OCI-LY1 (cell line): ENCODE measurements at regions not wholly inside any gene's neighbourhood (a gene's known extent, or its start where the extent isn't known, plus 50 kb on each side); places are given as distances from the start of the nearest gene placed in this dataset.
A peak's percentile ranks its signal among the peaks of the same experiment; 100 is the strongest.

ENCODE experiments used
- H2AFZ ChIP-seq: fragments of 200-600 bp; sonication (generic), shearing (Covaris generic); 2 replicates; pipeline ENCODE4 v1.6.0; 2014; ENCODE audit warnings: antibody characterized with exemption, mild to moderate bottlenecking, low read length
- H3F3A ChIP-seq: fragments of 200-600 bp; sonication (generic), shearing (Covaris generic); 2 replicates; pipeline ENCODE4 v1.6.0; 2014; ENCODE audit warnings: mild to moderate bottlenecking, antibody characterized with exemption, low read length, moderate library complexity; ENCODE audit not compliant: insufficient read depth
- H3K27ac ChIP-seq: fragments of 200-600 bp; sonication (generic); 2 replicates; pipeline ENCODE4 v1.5.1; 2014; ENCODE audit warnings: low read length, mixed run types, mild to moderate bottlenecking, low read depth; ENCODE audit not compliant: poor library complexity, severe bottlenecking
- H3K27me3 ChIP-seq: fragments of 200-600 bp; sonication (generic); 2 replicates; pipeline ENCODE4 v1.6.0; 2014; ENCODE audit warnings: antibody characterized with exemption, mild to moderate bottlenecking, low read length, moderate library complexity; ENCODE audit not compliant: insufficient read depth
- H3K36me3 ChIP-seq: fragments of 200-600 bp; sonication (generic); 2 replicates; pipeline ENCODE4 v1.6.1; 2014; ENCODE audit warnings: mild to moderate bottlenecking, antibody characterized with exemption, low read length, moderate library complexity, mixed read lengths; ENCODE audit not compliant: insufficient read depth
- H3K4me1 ChIP-seq: fragments of 200-600 bp; sonication (generic); 2 replicates; pipeline ENCODE4 v1.5.1; 2014; ENCODE audit warnings: mild to moderate bottlenecking, low read length, moderate library complexity; ENCODE audit not compliant: insufficient read depth, severe bottlenecking
- H3K4me2 ChIP-seq: fragments of 200-600 bp; sonication (generic), shearing (Covaris generic); 2 replicates; pipeline ENCODE4 v1.6.1; 2014; ENCODE audit warnings: low read length
- H3K4me3 ChIP-seq: fragments of 200-600 bp; sonication (generic); 2 replicates; pipeline ENCODE4 v1.5.1; 2014; ENCODE audit warnings: low read length, low read depth, mild to moderate bottlenecking, mixed read lengths; ENCODE audit not compliant: poor library complexity, severe bottlenecking
- H3K79me2 ChIP-seq: fragments of 200-600 bp; shearing (Covaris generic); 2 replicates; pipeline ENCODE4 v1.6.1; 2016; ENCODE audit warnings: mixed run types, low read length, mixed read lengths; ENCODE audit not compliant: insufficient read depth
- H3K9ac ChIP-seq: fragments of 200-600 bp; sonication (generic), shearing (Covaris generic); 2 replicates; pipeline ENCODE4 v1.6.1; 2014; ENCODE audit warnings: mild to moderate bottlenecking, low read length, mixed read lengths
- H3K9me2 ChIP-seq: fragments of 200-600 bp; sonication (generic), shearing (Covaris generic); 2 replicates; pipeline ENCODE4 v1.6.1; 2014; ENCODE audit warnings: low read depth, mild to moderate bottlenecking, low read length, mixed read lengths
- H3K9me3 ChIP-seq: fragments of 200-600 bp; shearing (Covaris generic); 2 replicates; pipeline ENCODE4 v1.6.1; 2014; ENCODE audit warnings: low read length, mixed read lengths
- H4K20me1 ChIP-seq: fragments of 200-600 bp; sonication (generic), shearing (Covaris generic); 2 replicates; pipeline ENCODE4 v1.6.0; 2016; ENCODE audit warnings: mild to moderate bottlenecking, low read length; ENCODE audit not compliant: insufficient read depth
- EZH2 ChIP-seq: fragments of 200-600 bp; sonication (generic), shearing (Covaris generic); IDR thresholded peaks from 2 replicates; pipeline ENCODE4 v1.8.0; 2017; ENCODE audit warnings: borderline replicate concordance, mixed run types, mild to moderate bottlenecking, antibody characterized with exemption, low read length, moderate library complexity, mixed read lengths
- TF ChIP-seq, protein P1 (sequence below): fragments of 200-600 bp; sonication (generic), shearing (Covaris generic); IDR thresholded peaks from 2 replicates; pipeline ENCODE4 v1.5.1; 2017; ENCODE audit warnings: mild to moderate bottlenecking, antibody characterized with exemption, low read length, moderate library complexity, mixed read lengths

GRCh38 chr4:133812954-133813353 is 388.6 kb downstream of the PABPC4L start:
- Histone ChIP-seq H2AFZ (no peak overlapping the region), H3K79me2 (no peaks in the 10 kb centered on the region), H3K9me3 (peaks cover 7% of the 10 kb centered on the region; the same call in 1 of the 2 replicates)

GRCh38 chr4:133812236-133812635 is 389.4 kb downstream of the PABPC4L start:
- Histone ChIP-seq H3K27ac (no peak overlapping the region), H3K4me2 (no peak overlapping the region), H3K9me2 (no peaks in the 10 kb centered on the region), H3K4me3 (no peak overlapping the region), H3K36me3 (no peaks in the 10 kb centered on the region), H4K20me1 (no peaks in the 10 kb centered on the region), H3F3A (no peaks in the 10 kb centered on the region), H3K9ac (no peak overlapping the region), H3K4me1 (peaks cover 25% of the 10 kb centered on the region), H3K9me3 (peaks cover 7% of the 10 kb centered on the region; the same call in 1 of the 2 replicates), H3K27me3 (no peaks in the 10 kb centered on the region), H3K79me2 (no peaks in the 10 kb centered on the region), H2AFZ (no peak overlapping the region)
- TF ChIP-seq, protein P1, sequence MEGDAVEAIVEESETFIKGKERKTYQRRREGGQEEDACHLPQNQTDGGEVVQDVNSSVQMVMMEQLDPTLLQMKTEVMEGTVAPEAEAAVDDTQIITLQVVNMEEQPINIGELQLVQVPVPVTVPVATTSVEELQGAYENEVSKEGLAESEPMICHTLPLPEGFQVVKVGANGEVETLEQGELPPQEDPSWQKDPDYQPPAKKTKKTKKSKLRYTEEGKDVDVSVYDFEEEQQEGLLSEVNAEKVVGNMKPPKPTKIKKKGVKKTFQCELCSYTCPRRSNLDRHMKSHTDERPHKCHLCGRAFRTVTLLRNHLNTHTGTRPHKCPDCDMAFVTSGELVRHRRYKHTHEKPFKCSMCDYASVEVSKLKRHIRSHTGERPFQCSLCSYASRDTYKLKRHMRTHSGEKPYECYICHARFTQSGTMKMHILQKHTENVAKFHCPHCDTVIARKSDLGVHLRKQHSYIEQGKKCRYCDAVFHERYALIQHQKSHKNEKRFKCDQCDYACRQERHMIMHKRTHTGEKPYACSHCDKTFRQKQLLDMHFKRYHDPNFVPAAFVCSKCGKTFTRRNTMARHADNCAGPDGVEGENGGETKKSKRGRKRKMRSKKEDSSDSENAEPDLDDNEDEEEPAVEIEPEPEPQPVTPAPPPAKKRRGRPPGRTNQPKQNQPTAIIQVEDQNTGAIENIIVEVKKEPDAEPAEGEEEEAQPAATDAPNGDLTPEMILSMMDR = no peak
- no peak for TF ChIP-seq EZH2

More at GRCh38 chr4:133812954-133813353, 388.6 kb downstream of the PABPC4L start:
- Histone ChIP-seq H3K4me1 (peaks cover 19% of the 10 kb centered on the region), H3F3A (no peaks in the 10 kb centered on the region), H3K36me3 (no peaks in the 10 kb centered on the region), H4K20me1 (no peaks in the 10 kb centered on the region), H3K4me2 (no peak overlapping the region), H3K27ac (no peak overlapping the region), H3K4me3 (no peak overlapping the region), H3K27me3 (no peaks in the 10 kb centered on the region), H3K9ac (no peak overlapping the region), H3K9me2 (no peaks in the 10 kb centered on the region)
- TF ChIP-seq, protein P1 = no peak
- no peak for TF ChIP-seq EZH2

GRCh38 chr4:133808151-133808550 is 393.4 kb downstream of the PABPC4L start:
- Histone ChIP-seq H3K4me2 (peak overlapping the region; percentile 37), H3F3A (no peaks in the 10 kb centered on the region), H3K27ac (peak overlapping the region; percentile 70), H3K36me3 (no peaks in the 10 kb centered on the region), H3K9me2 (no peaks in the 10 kb centered on the region), H3K4me1 (peaks cover 30% of the 10 kb centered on the region), H3K27me3 (no peaks in the 10 kb centered on the region), H4K20me1 (no peaks in the 10 kb centered on the region), H3K9ac (no peak overlapping the region), H3K4me3 (no peak overlapping the region), H3K9me3 (0 out of 2 replicates have a peak, but pooled peaks cover 2% of the 10 kb centered on the region), H3K79me2 (no peaks in the 10 kb centered on the region), H2AFZ (peak overlapping the region; percentile 88; the same call in 1 of the 2 replicates)
- no peak for TF ChIP-seq EZH2
- TF ChIP-seq, protein P1 = no peak
